B cell (primary cell): ENCODE measurements at regions not wholly inside any gene's neighbourhood (a gene's known extent, or its start where the extent isn't known, plus 50 kb on each side); places are given as distances from the start of the nearest gene placed in this dataset.

Experiments used
- ATAC-seq: fragments of 200-7000 bp; cut with Tn5 transposase; one replicate; pipeline ENCODE4 v1.10.0; 2021; ENCODE audit warnings: low read depth, mild to moderate bottlenecking, moderate number of reproducible peaks, moderate library complexity
- CTCF ChIA-PET: fragments of 350-600 bp; sonication (Branson Sonifier 250); formaldehyde crosslinking; loops from one replicate; lab custom pipeline; 2021; ENCODE audit warnings: antibody characterized with exemption, inconsistent platforms; lab: Charles Lee
- POLR2A ChIA-PET: fragments of 350-600 bp; sonication (Branson Sonifier 250); formaldehyde crosslinking; loops from one replicate; lab custom pipeline; 2021; ENCODE audit warnings: antibody characterized with exemption; lab: Charles Lee
- DNase-seq: peaks from one replicate; pipeline ENCODE4 v3.0.0; 2013
- H2AFZ ChIP-seq: 2 replicates; pipeline ENCODE4 v1.6.1; 2012; ENCODE audit warnings: mild to moderate bottlenecking, low read depth, low read length; ENCODE audit not compliant: insufficient read depth, poor library complexity, severe bottlenecking
- H3K27ac ChIP-seq, 2 donors: 1 replicate in 1 of 2; 2 replicates in 1 of 2; pipeline ENCODE4 v1.5.1; 2012 to 2013; ENCODE audit warnings: low read length in 2 of 2, mild to moderate bottlenecking in 2 of 2, moderate library complexity in 1 of 2
- H3K27me3 ChIP-seq, 4 experiments: fragments of 200-600 bp in 1 of 4; sonication (generic) in 1 of 4; replicated peaks in 1 of 4; 1 replicate in 2 of 4; 2 replicates in 2 of 4; pipeline versions ENCODE4 v1.6.1 to v1.7.0; 2013 to 2016; ENCODE audit warnings: low read length in 3 of 4, mild to moderate bottlenecking in 2 of 4, mixed read lengths in 1 of 4, moderate library complexity in 1 of 4; ENCODE audit not compliant: insufficient read depth in 4 of 4, control insufficient read depth in 3 of 4; ENCODE audit errors: control extremely low read depth in 1 of 4
- H3K36me3 ChIP-seq, 2 experiments: replicated peaks in 1 of 2; 1 replicate in 1 of 2; 2 replicates in 1 of 2; pipeline versions ENCODE4 v1.6.1 to v1.7.1; 2013; ENCODE audit warnings: low read length in 1 of 2; ENCODE audit not compliant: insufficient read depth in 2 of 2, control insufficient read depth in 1 of 2; ENCODE audit errors: control extremely low read depth in 1 of 2, extremely low read depth in 1 of 2
- H3K4me1 ChIP-seq, 2 donors: fragments of 200-600 bp in 1 of 2; sonication (generic) in 1 of 2; 1 replicate in 1 of 2; 2 replicates in 1 of 2; pipeline versions ENCODE4 v1.5.1 to v1.6.1; 2013 to 2017; ENCODE audit warnings: low read length in 2 of 2; ENCODE audit not compliant: control insufficient read depth in 2 of 2, insufficient read depth in 2 of 2
- H3K4me2 ChIP-seq: replicated peaks from 2 replicates; pipeline ENCODE3; 2012; ENCODE audit warnings: mild to moderate bottlenecking, low read depth, low read length; ENCODE audit not compliant: poor library complexity, severe bottlenecking
- H3K4me3 ChIP-seq, 5 experiments: fragments of 200-600 bp in 1 of 5; sonication (generic) in 1 of 5; 1 replicate in 3 of 5; 2 replicates in 2 of 5; pipeline versions ENCODE4 v1.5.1 to v1.7.0; 2011 to 2016; ENCODE audit warnings: low read length in 4 of 5, mild to moderate bottlenecking in 4 of 5, low read depth in 2 of 5, control low read depth in 1 of 5, moderate library complexity in 1 of 5; ENCODE audit not compliant: insufficient read depth in 1 of 5; ENCODE audit errors: control extremely low read depth in 1 of 5, extremely low read depth in 1 of 5
- H3K79me2 ChIP-seq: fragments of 200-600 bp; sonication (generic); one replicate; pipeline ENCODE4 v1.6.0; 2016; ENCODE audit warnings: low read length; ENCODE audit not compliant: control insufficient read depth, insufficient read depth
- H3K9ac ChIP-seq: fragments of 200-600 bp; sonication (generic); 2 replicates; pipeline ENCODE4 v1.6.1; 2017; ENCODE audit warnings: mild to moderate bottlenecking, low read length, moderate library complexity
- H3K9me3 ChIP-seq, 3 donors: one replicate each; pipeline versions ENCODE4 v1.6.1 to v1.7.1; 2013; ENCODE audit warnings: low read length in 2 of 3; ENCODE audit not compliant: control insufficient read depth in 2 of 3, insufficient read depth in 1 of 3; ENCODE audit errors: control extremely low read depth in 1 of 3
- H4K20me1 ChIP-seq: 2 replicates; pipeline ENCODE4 v1.6.0; 2012; ENCODE audit warnings: mild to moderate bottlenecking, low read length; ENCODE audit not compliant: insufficient read depth, control insufficient read depth, poor library complexity, severe bottlenecking
- H3K27ac Mint-ChIP-seq: one replicate; pipeline ENCODE4 v1.8.0; 2021; ENCODE audit warnings: mixed read lengths
- H3K27me3 Mint-ChIP-seq: one replicate; pipeline ENCODE4 v1.8.0; 2021; ENCODE audit warnings: mixed read lengths
- H3K4me1 Mint-ChIP-seq: one replicate; pipeline ENCODE4 v1.8.0; 2021; ENCODE audit warnings: mixed read lengths
- H3K4me3 Mint-ChIP-seq: one replicate; pipeline ENCODE4 v1.8.0; 2021; ENCODE audit warnings: mixed read lengths
- H3K9me3 Mint-ChIP-seq: one replicate; pipeline ENCODE4 v1.8.0; 2022; ENCODE audit warnings: mixed read lengths; ENCODE audit not compliant: insufficient read depth
- EZH2 ChIP-seq: IDR thresholded peaks from 2 replicates; pipeline ENCODE4 v1.6.1; 2012; ENCODE audit warnings: borderline replicate concordance, low read depth, mild to moderate bottlenecking, moderate library complexity, low read length; ENCODE audit not compliant: insufficient read depth, poor library complexity, severe bottlenecking
- WGBS: methylation state at CpG from one replicate; pipeline ENCODE4 v1.1.5; 2013; ENCODE audit warnings: missing lambda C conversion rate; ENCODE audit not compliant: insufficient coverage; 5-methylcytosine and 5-hydroxymethylcytosine counted together
- intact Hi-C: fragments of 100-400 bp; cut with micrococcal nuclease; formaldehyde crosslinking; loops from one replicate; pipeline ENCODE4 v1.10.0; 2022
- TF ChIP-seq, protein P1 (sequence below): fragments of 200-600 bp; IDR thresholded peaks from one replicate; pipeline ENCODE4 v1.8.0; 2022; ENCODE audit warnings: antibody characterized with exemption, mild to moderate bottlenecking

DNA sequence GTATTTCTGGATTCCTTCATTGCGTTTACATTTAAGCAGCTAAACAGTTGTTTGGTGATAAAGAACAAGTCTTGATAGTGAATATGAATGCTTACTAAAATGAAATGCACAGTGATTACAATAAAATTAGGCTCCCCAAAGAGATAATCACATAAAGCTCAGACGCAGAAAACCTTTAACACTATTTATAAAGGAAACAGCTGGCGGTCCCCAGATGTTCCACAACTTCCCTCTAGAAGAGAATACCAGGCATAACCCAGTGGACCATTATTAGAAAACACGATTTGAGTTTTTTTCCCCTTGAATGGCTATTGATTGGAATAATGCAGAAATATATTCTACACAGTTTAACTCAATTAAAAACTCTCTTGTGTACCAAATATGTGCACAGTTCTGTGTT is 573.2 kb downstream of the DIPK2A start:
- DNase-seq: no peak
- no peak overlapping the region for H3K4me3 ChIP-seq
- 70% methylated on average over 2 of the region's 4 CpGs for WGBS
- no peaks in the 10 kb centered on the region for H3K36me3 ChIP-seq
- H3K27ac ChIP-seq: no peak overlapping the region
- CTCF ChIA-PET: no interaction called here
- TF ChIP-seq, protein P1, sequence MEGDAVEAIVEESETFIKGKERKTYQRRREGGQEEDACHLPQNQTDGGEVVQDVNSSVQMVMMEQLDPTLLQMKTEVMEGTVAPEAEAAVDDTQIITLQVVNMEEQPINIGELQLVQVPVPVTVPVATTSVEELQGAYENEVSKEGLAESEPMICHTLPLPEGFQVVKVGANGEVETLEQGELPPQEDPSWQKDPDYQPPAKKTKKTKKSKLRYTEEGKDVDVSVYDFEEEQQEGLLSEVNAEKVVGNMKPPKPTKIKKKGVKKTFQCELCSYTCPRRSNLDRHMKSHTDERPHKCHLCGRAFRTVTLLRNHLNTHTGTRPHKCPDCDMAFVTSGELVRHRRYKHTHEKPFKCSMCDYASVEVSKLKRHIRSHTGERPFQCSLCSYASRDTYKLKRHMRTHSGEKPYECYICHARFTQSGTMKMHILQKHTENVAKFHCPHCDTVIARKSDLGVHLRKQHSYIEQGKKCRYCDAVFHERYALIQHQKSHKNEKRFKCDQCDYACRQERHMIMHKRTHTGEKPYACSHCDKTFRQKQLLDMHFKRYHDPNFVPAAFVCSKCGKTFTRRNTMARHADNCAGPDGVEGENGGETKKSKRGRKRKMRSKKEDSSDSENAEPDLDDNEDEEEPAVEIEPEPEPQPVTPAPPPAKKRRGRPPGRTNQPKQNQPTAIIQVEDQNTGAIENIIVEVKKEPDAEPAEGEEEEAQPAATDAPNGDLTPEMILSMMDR: no peak
- no peak for TF ChIP-seq EZH2
- H3K27me3 ChIP-seq: no peaks in the 10 kb centered on the region
- ATAC-seq: no peak
- no peak overlapping the region for H3K9ac ChIP-seq
- no peaks in the 10 kb centered on the region for H3K79me2 ChIP-seq
- Mint-ChIP-seq H3K27me3 (no peaks in the 10 kb centered on the region), H3K4me1 (no peaks in the 10 kb centered on the region), H3K9me3 (no peaks in the 10 kb centered on the region), H3K27ac (no peak overlapping the region), H3K4me3 (no peak overlapping the region)
- no peaks in the 10 kb centered on the region for H4K20me1 ChIP-seq
- H3K4me2 ChIP-seq: no peak overlapping the region
- no peaks in the 10 kb centered on the region for H3K9me3 ChIP-seq
- POLR2A ChIA-PET: no interaction called here
- no peaks in the 10 kb centered on the region for H3K4me1 ChIP-seq
- intact Hi-C loops: no loop called here
- no peak overlapping the region for H2AFZ ChIP-seq

DNA sequence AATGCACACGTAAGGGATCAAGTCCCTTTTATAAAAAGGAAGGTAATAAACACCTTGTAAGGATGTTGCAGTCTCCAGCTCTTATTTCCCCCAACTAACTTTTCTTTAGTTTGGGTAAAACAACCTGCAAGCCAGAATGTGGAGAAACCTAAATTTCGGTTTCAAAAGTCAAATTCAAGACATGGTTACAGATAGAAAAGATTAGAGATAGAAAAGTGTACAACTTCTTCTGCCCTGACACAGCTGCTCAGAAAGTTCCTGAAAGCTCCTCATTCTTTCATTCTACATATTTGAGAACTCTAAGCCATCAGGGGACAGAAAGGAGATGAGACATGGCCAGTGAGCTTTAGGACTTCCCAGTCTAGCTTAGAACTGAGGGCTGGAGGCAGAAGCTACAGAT is 574.9 kb downstream of the DIPK2A start:
- CTCF ChIA-PET: no interaction called here

More for the DNA sequence above, 574.9 kb downstream of the DIPK2A start:
- Mint-ChIP-seq H3K9me3 (no peaks in the 10 kb centered on the region), H3K4me3 (no peak overlapping the region), H3K4me1 (no peaks in the 10 kb centered on the region), H3K27ac (no peak overlapping the region), H3K27me3 (no peaks in the 10 kb centered on the region)
- ATAC-seq (no peak), DNase-seq (no peak)
- no CpG with 5 or more reads among the region's 2 CpGs for WGBS
- Histone ChIP-seq H2AFZ (no peak overlapping the region), H3K9ac (no peak overlapping the region), H3K27ac (no peak overlapping the region), H3K79me2 (no peaks in the 10 kb centered on the region), H3K9me3 (no peaks in the 10 kb centered on the region), H3K4me1 (no peaks in the 10 kb centered on the region), H3K36me3 (no peaks in the 10 kb centered on the region), H3K27me3 (no peaks in the 10 kb centered on the region), H3K4me2 (no peak overlapping the region), H3K4me3 (no peak overlapping the region), H4K20me1 (no peaks in the 10 kb centered on the region)
- POLR2A ChIA-PET: no interaction called here
- intact Hi-C loops: no loop called here
- TF ChIP-seq, protein P1: no peak
- no peak for TF ChIP-seq EZH2
